Dermis microvascular lymphatic vessel endothelial cell (primary cell): ENCODE measurements at regions not wholly inside any gene's neighbourhood (a gene's known extent, or its start where the extent isn't known, plus 50 kb on each side); places are given as distances from the start of the nearest gene placed in this dataset.

ENCODE experiments used
- DNase-seq, 2 donors: peaks; one replicate each; pipeline versions ENCODE4 v3.0.0 to v3.0.0-alpha.2; 2010; ENCODE audit warnings: low read depth in 2 of 2

DNA sequence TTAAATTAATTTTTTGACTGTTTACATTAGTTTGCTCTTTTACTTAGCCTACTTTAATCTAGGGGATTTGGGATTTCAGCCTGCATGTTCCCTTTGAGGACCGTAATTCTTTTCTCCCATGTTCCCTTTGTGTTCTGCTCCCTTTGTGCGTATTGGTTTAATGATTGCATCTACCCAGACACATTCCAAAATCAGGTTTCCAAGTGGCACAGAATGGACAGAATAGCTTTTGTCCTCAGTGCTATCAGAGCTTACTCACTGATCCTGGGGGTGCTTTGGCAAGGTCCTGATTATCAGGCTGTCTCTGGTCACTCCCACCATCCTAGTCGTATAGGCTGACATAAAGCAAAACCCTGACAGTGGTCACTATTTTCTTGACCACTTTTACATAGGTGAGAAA is 867.5 kb downstream of the TSN start:
- no peak for DNase-seq

DNA sequence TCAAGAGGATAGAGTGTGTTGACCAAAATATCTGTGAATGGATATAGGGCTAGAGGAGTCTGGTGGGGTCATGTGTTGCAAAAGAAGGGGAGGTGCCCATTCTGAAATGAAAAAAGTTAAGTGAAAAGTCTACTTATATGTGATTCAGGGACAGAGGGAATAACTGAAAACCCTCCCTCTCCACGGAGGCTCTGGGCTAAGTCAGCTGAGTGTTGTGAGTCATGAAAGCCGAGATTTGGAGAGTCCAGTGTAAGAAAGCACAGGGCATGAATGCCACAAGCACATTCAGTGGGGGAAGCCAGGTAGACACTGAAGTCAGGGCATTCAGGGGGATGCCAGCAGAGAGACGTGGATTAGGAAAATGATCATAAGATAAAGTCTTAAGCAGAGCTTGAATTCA is 871.9 kb downstream of the TSN start:
- no peak for DNase-seq

DNA sequence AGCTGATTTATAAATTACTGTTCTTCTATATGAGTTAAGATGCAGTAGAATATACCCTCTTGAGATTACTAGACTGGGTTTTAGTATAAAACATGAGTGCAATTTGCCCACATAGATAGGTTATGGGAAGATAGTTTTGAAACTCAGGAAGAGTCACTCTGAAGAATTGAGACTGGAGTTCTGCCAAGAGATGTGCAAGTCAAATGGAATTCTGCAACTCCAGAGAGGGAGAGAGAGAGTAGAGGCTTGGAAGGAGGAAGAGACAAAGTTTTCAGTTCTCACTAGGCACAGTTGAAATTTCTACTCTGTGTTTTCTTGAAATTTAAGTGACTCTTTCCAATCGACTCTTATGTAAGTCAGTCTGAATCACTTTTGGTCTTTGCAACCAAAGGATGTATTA is 878.8 kb downstream of the TSN start:
- peak in 1 of 2 donors; percentile 56 for DNase-seq

DNA sequence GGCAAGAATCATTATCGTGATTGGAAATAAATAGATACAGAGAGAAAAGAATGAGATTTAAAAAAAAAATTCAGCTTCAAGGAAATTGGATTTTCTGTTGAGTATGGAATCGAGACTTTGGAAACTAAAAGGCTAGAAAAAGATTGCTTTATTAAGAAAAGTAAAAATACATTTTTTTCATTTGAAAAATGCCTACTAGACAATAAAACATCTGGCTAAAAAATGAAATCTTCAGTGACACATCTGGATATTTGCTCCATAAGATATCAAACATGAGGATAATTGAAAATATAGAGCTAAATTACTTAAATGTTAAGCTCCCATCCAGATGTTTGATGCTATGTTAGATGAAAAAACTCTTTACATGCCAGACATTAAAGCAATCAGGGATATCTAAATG is 879.5 kb downstream of the TSN start:
- no peak for DNase-seq

DNA sequence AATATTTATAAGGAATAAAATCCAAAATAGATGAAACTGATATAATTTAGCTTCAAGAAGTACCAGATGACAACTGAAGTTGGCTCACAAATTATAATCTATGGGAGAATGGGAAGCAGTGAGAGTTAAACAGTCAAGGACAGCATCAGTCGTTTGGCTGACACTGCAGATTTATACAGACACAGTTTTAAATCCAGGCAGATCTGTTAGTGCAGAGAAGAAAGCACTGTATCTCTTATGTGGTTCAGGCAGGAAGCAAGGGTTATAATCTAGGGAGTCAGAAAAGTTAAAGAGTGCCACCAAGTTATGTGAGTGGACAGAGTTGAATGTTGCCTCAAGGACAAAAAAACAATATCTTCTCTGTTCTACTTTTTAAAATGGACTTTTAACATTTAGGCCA is 880.2 kb downstream of the TSN start:
- DNase-seq = no peak

DNA sequence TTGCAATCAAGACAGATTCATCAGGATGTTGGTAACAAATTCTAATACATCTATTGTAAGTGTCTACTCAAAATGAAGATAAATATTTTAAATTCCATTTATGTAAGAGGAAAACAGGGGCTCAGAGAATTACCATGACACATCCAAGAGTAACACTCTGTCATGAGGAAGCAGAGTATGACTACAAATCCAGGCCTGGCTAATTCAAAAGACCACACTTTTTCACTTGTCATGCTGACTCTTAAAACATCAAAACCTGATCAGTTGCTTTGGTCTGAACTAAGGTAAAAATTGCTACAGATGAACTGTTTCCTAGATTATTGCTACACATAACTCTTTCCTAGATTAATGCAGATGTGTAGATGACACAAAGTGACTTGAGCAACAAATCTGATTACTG is 880.6 kb downstream of the TSN start:
- DNase-seq = peak in 1 of 2 donors; percentile 26

DNA sequence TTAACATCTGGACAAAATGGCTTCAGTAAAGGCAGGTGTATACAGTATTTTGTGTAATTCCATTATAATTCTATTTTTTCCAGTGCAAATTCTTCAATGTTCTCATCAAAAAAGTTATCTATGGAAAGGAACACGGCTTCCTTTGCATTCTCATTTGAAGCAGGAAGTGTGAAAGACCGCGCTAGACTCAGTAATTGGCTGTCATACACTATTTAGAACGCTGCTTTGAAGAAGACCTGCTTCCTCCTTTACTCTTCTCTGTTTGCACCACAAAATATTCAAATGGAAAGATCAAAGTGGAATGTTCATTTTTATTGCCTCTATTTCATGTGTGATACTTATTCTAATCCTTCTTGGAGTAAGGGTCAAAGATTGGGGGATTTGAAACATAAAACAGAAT is 883.7 kb downstream of the TSN start:
- DNase-seq = no peak

DNA sequence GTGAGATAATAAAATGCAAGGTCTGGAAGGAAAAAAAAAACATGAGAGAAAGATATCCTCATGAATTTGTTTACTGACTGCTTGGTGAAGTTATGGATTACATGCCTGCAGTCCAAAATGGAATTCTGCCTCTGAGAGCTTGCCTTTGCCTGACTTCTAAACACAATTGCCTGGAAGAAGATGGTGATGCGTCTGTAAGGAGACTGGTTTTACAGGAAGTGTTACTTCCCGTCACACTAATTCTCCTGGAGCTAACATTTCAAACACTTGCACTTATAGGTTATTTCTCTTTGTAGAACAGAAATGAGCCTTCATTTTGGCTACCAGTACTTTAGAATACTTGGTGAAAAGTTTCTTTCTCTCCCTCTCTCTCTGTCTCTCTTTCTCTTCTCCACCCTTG is 884.3 kb downstream of the TSN start:
- DNase-seq = no peak

DNA sequence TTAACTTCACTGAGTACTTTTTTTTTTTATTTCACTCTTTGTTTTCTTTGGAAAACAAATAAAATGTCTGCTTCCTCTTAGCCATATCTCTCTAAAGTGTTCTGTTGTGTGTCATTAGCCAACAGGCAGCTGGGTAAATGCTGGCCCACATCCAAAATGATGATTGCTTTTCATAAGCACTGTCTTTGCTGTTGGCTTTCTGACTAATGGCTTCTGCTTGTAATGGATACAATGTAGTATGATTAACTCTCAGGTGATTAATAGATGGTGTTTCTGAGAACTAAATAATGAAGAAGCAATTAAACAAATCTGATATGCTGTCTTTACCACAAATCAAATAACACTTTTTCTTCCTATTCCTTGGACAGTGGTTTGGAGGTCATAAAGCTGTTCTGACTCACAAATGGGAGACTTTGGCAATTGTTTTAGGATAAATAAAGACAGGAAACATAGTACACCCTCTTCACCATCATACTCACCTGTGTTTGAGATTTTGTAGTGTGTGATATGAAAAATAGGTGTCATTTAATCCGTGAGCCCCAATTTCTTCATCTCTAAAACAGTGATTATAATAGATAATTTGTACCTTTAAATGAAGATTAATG is 888.4 kb downstream of the TSN start:
- peak; percentile 96 to 97 for DNase-seq

DNA sequence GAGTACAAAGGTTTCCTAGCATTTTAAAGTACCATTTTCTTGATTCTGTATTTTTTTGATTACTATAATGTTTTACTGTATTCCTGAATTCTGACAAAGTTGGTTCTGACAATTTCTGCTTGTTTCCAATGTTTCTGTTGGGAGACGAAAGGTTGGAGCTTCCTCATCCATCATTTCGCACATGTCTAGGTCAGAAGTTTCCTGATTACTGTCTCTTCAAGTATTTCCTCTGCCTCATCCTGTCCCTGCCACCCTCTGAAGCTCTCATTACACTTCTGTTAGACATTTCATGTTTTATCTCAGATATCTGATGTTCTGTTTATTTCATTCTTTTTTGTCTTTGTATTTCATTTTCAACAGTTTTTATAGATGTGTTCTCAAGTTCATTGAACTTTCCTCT is 895.8 kb downstream of the TSN start:
- peak; percentile 69 to 77 for DNase-seq

DNA sequence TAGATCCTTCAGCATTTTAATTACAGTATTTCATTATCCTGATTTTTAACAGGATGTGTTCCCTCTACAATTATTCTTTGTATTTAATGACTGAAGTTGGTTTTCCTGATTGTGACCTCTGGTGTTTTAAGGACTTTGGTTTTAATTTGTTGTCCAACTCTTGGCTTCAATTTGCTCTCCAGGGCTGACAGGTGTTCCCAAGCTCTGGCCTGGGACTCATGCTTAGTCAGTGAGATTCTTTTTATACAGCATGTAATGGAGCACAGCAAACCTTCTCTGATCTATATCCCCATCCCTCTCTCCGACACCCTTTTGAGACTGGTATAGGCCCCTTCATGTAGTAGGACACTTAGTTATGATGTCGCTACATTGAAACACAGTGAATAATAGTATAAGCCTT is 896.3 kb downstream of the TSN start:
- no peak for DNase-seq

DNA sequence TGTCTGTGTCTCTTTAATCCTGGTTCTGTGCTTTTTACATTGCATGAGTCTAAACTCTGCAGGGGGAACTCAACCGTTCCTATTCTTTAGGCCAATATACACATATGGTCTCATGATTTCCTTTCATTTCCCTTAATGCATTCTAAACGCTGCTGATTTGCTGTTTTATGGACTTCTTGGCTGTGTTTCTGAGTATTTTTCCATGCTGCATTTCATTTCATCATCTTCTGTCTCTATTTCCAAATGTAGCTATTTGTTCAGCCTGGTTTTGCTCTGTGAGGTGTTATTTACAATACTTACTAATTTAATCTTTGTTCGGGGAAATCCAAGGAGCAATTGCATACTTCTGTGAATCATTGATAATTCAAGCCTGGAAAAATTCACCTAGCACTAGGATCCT is 897.2 kb downstream of the TSN start:
- peak; percentile 70 to 92 for DNase-seq

DNA sequence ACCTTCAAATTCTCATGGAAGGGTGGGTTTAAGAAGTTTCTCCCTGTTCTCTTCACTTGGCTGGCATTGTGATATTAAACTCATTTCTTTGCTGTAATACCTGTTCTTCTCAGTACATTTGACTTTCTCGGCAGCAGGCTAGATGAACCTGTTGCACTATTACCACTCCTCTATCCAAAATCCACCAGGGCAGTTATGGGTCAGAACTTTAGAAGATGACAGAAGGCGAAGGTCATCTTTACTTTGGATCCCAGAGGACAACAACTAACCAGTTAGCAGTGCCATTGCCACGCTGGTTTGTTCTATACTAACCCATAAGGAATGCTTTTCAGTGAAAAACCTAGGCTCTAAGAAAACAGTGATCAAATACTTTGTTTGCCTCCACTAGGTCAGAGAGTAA is 901.0 kb downstream of the TSN start:
- no peak for DNase-seq

DNA sequence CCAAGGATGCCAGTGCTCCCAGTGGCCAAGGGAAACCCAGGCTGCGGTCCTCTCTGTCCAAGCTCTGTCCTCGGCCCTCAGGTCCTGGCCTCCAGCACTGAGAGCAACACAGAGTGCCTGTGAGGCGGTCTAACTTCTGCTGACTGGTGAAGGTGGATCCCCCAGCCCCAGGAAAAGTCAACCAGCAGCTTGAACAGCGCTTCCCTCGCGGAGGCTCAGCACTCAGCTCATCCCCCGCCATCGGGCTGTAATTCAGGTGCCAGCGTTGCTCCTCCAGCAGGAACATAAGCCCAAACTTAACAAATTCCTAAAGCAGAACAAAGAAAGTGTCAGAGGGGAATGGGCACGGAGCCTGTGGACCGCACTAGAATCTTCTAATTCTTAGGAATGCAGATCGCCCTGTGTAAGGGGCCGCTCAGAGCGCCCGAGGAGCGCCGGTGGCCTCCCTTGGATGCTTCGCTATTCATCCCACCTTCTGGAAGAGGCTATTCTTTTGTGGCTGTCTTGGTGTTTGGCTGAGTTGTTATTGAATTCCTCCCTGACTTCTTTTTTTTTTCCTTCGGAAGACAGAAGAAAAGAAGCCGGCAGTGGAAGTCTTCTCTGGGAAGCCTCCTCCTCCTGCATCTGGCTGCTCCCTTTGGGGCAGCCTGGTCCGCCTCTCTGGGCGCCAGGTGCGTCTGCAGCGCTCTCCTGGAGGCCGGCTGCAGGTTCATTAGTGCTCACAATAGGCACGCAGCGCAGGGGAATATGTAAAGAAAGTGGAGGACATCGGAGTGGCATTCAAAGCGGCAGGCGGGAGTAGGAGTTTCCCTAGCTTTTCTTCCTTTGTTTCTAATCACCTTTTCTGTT is 905.6 kb downstream of the TSN start:
- no peak for DNase-seq

DNA sequence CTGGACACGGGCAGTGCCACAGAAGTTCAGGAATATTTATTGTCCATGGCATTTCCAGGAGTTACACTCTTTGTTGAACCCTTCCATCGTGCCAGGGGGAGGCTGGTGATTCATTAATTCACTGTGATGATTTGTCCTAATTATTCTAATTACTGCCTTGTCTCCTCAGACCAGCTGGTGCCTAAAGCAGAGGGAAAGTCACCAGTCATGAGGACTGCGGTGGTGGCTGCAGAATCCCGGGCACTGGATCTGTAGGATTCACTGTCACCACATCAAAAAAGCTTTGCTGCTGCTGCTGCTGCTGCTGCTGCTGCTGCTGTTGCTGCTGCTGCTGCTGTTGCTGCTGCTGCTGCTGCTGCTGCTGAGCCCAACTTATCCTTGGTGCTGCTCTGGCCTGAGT is 908.2 kb downstream of the TSN start:
- no peak for DNase-seq

DNA sequence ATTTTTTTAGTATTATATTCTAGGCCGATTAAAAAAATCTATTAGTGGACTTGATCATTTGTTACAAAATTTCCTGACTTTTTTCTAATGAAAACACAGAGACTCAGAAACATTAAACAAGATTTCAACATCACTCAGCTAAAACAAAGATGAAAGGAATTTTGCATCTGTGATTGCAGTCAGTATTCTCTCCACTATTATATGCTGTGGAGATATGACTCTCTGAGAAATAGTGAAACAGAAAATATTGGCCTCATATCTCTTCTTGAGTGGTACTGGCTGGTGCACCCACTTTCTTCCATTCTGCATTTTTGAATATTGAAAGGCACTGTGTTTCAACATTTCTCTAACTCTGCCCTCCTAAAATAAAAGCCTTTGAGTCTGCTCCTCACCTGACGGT is 914.2 kb downstream of the TSN start:
- no peak for DNase-seq

DNA sequence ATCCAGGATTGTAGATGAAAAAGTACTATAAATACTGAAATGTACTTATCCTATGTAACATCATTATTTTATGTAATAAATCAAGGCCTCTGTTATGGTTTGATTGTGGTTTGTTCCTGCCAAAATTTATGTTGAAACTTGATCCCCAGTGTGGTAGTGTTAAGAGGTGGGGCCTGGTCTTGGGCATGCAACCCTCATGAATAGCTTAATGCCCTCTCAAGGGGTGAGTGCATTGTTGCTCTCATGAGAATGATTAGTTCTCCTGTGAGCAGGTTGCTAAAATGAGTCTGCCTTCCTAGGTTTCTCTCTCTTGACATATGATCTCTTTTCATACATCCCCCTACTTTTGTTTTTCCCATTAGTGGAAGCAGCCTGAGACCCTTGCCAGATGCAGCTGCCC is 915.4 kb downstream of the TSN start:
- DNase-seq = no peak

DNA sequence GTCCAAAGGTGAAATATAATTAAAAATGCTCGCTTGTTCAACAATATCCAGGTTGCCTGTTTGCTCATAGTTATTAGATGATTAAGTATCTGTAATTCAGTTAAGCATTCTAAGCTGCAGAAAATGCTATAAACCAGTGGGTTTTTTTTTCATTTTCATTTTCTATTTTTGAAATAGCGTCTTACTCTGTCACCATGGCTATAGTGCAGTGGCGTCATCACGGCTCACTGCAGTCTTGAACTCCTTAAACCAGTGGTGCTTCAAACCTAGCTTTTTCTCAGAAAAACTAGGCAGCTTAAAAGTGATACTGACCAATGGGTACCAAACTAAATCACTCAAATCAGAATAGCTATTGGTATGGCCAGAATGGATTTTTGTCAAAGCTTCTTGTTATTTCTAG is 925.2 kb downstream of the TSN start:
- no peak for DNase-seq

DNA sequence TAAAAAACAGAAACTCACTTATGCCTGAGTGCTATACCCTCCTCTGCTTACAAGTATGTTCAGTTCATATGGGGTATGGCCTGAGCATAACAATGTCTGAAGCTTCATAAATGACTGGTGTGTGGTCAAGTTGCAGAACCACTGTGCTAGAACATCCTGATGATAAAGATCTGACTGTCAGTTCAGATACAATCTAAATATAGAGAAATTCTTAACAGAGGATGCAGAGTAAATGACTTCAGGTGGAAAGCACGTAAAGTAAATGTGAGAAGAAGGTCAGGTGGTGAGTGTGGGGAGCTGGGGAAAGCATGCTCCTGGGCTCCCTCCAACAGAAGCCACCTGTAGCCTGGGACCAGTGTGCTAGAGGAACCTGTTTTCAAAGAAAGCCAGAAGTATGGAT is 926.2 kb downstream of the TSN start:
- no peak for DNase-seq

DNA sequence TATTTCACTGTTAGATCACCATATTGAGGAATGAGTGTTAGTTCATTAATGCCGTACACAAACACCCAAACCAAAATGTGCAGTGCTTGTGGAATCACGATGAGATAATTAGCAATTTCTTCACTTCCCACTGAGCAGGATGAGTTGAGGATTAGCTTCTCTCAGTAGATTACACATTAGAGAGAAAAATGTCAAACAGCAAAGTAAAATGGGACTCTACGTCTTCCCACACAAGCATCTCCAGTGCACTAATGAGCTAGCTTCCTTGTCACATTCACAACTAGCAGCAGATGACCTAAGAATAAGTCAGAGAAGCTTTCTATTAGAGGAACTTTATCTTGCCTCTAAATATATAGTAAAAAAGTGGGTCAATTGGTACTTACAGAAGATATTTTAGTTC is 926.9 kb downstream of the TSN start:
- DNase-seq = no peak

DNA sequence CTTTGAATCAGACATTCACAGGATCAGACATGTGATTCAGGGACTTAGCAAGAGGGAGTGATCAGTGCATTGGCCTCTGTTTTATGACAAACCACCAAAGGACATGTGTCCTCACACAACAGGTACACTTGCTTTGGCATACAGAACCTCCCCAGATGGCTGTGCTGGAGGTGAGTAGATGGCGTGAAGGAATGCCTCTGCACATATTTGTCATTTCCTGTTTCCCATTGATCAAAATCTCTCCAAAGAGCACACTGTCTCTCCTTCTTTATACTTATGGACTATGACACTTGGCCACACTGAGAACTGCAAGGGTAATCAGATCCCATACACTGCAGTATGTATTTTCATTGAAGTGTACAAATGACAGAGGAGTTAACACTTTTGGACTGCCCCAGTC is 927.6 kb downstream of the TSN start:
- peak in 1 of 2 donors; percentile 17 for DNase-seq

DNA sequence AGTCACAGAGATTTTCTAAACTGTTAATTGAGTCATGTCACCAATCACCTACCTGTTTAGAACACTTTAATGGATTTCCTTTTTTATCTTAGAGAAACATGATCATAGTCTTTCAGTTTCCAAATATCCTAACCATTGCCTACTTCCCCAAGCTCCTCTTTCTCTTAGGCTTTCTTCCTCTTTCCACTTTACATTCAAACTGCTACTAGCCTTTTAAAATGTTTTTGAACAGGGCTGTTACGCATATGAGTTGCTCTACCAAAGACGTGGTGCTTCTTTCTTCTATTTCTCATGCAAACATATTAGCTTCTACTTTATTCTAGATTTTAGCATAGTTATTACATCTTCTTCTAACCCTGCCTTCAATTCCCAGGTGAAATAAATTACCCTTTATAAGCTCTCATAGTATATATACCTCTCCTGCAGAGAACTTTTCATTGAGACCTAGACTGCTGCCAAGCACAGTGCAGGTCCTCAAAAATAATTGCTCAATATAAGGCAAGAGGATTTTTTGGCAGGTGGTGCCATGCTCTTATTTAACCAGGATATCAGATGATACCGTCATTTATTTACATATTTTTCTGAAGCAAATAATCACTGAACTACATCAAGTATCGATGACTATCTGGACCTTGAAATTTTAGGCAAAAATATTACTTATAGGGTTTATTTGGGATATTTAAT is 937.1 kb downstream of the TSN start:
- no peak for DNase-seq

DNA sequence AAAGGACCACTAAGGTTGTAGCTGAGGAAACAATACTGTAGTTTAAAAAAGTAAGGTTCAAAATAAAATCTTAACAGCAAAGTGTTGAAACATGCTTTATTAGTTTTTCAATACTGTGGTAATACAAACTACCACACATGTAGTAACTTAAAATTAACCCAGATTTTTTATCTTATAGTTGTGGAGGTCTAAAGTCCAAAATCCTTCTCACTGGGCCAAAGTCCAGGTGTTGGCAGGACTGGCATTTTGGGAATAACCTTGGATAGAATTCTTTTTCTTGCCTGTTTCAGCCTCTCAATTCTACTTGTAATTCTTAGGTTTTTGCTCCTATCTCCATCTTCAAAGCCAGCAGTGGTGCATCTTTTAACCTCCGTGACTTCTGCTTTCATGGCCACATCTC is 942.0 kb downstream of the TSN start:
- no peak for DNase-seq
